ENCODE measurements at regions not wholly inside any gene's neighbourhood (a gene's known extent, or its start where the extent isn't known, plus 50 kb on each side); places are given as distances from the start of the nearest gene placed in this dataset.

DNA sequence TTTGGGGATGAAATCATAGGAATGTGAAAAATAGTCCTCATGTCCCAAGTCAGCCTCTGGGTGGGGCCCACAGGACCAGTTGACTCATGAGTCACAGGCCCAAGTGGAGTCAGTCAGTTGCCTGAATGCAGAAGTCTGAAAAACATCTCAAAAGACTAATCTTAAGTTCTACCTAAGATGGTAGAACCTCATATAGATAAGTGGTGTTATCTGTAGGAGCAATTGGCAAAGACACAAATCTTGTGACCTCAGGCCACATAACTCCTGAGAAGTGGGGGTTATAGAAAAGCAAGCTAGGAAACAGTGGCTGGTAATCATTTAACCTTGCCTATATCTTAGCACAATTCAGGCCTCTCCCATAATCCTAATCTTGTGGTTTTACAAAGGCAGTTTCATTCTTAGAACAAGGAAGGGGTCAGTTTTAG lies 257.1 kb upstream of the SPOPL start:
- TF ChIP-seq, protein P1, sequence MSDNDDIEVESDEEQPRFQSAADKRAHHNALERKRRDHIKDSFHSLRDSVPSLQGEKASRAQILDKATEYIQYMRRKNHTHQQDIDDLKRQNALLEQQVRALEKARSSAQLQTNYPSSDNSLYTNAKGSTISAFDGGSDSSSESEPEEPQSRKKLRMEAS (IDR thresholded peaks at IDR 0.05) = no peak
- TF ChIP-seq, protein P2, sequence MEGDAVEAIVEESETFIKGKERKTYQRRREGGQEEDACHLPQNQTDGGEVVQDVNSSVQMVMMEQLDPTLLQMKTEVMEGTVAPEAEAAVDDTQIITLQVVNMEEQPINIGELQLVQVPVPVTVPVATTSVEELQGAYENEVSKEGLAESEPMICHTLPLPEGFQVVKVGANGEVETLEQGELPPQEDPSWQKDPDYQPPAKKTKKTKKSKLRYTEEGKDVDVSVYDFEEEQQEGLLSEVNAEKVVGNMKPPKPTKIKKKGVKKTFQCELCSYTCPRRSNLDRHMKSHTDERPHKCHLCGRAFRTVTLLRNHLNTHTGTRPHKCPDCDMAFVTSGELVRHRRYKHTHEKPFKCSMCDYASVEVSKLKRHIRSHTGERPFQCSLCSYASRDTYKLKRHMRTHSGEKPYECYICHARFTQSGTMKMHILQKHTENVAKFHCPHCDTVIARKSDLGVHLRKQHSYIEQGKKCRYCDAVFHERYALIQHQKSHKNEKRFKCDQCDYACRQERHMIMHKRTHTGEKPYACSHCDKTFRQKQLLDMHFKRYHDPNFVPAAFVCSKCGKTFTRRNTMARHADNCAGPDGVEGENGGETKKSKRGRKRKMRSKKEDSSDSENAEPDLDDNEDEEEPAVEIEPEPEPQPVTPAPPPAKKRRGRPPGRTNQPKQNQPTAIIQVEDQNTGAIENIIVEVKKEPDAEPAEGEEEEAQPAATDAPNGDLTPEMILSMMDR (IDR thresholded peaks at IDR 0.05) = no peak
- TF ChIP-seq, protein P3, sequence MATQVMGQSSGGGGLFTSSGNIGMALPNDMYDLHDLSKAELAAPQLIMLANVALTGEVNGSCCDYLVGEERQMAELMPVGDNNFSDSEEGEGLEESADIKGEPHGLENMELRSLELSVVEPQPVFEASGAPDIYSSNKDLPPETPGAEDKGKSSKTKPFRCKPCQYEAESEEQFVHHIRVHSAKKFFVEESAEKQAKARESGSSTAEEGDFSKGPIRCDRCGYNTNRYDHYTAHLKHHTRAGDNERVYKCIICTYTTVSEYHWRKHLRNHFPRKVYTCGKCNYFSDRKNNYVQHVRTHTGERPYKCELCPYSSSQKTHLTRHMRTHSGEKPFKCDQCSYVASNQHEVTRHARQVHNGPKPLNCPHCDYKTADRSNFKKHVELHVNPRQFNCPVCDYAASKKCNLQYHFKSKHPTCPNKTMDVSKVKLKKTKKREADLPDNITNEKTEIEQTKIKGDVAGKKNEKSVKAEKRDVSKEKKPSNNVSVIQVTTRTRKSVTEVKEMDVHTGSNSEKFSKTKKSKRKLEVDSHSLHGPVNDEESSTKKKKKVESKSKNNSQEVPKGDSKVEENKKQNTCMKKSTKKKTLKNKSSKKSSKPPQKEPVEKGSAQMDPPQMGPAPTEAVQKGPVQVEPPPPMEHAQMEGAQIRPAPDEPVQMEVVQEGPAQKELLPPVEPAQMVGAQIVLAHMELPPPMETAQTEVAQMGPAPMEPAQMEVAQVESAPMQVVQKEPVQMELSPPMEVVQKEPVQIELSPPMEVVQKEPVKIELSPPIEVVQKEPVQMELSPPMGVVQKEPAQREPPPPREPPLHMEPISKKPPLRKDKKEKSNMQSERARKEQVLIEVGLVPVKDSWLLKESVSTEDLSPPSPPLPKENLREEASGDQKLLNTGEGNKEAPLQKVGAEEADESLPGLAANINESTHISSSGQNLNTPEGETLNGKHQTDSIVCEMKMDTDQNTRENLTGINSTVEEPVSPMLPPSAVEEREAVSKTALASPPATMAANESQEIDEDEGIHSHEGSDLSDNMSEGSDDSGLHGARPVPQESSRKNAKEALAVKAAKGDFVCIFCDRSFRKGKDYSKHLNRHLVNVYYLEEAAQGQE (IDR thresholded peaks at IDR 0.05) = no peak
- no peak for TF ChIP-seq RARB (CRISPR knock-in tag; IDR thresholded peaks at IDR 0.05)
- TF ChIP-seq CHD2 (IDR thresholded peaks at IDR 0.05; ENCODE audit: low read length, partially characterized antibody) = no peak
- TF ChIP-seq POLR2AphosphoS2 (conservative IDR thresholded peaks at IDR 0.05; ENCODE audit: low read length) = no peak
- TF ChIP-seq POLR2A (IDR thresholded peaks at IDR 0.05; ENCODE audit: low read length) = no peak

All from A549 (cell line).